DND-41 (cell line): ENCODE measurements at regions not wholly inside any gene's neighbourhood (a gene's known extent, or its start where the extent isn't known, plus 50 kb on each side); places are given as distances from the start of the nearest gene placed in this dataset.

Experiments
- ATAC-seq: fragments of 200-7000 bp; cut with Tn5 transposase; 3 replicates; pipeline ENCODE4 v1.9.1; 2021; ENCODE audit warnings: low read depth; ENCODE audit not compliant: insufficient read depth
- DNase-seq: peaks from one replicate; pipeline ENCODE4 v3.0.0-alpha.2; 2020
- H2AFZ ChIP-seq: 2 replicates; pipeline ENCODE4 v1.6.0; 2012; ENCODE audit warnings: low read depth, low read length
- H3K27ac ChIP-seq: 2 replicates; pipeline ENCODE4 v1.5.1; 2012; ENCODE audit warnings: low read length, inconsistent platforms
- H3K27me3 ChIP-seq: fragments of 200-600 bp; sonication (generic); 2 replicates; pipeline ENCODE4 v1.6.0; 2012; ENCODE audit warnings: low read length, mild to moderate bottlenecking, inconsistent platforms; ENCODE audit not compliant: insufficient read depth, poor library complexity
- H3K36me3 ChIP-seq: 2 replicates; pipeline ENCODE4 v1.5.1; 2012; ENCODE audit warnings: low read length, inconsistent platforms; ENCODE audit not compliant: insufficient read depth
- H3K4me1 ChIP-seq: 2 replicates; pipeline ENCODE4 v1.5.1; 2012; ENCODE audit warnings: mild to moderate bottlenecking, low read length; ENCODE audit not compliant: insufficient read depth
- H3K4me2 ChIP-seq: 2 replicates; pipeline ENCODE4 v1.6.0; 2012; ENCODE audit warnings: mild to moderate bottlenecking, moderate library complexity, low read length, inconsistent platforms; ENCODE audit not compliant: insufficient read depth
- H3K4me3 ChIP-seq, 2 experiments: fragments of 200-600 bp in 1 of 2; shearing (Covaris generic) in 1 of 2; 2 replicates each; pipeline ENCODE4 v1.5.1; 2012 to 2016; ENCODE audit warnings: inconsistent platforms in 2 of 2, low read length in 2 of 2, mild to moderate bottlenecking in 2 of 2, low read depth in 1 of 2, moderate library complexity in 1 of 2
- H3K79me2 ChIP-seq: 2 replicates; pipeline ENCODE4 v1.6.0; 2012; ENCODE audit warnings: low read length, inconsistent platforms; ENCODE audit not compliant: insufficient read depth
- H3K9ac ChIP-seq: 2 replicates; pipeline ENCODE4 v1.6.0; 2012; ENCODE audit warnings: low read depth, mild to moderate bottlenecking, inconsistent platforms, low read length, moderate library complexity
- H3K9me3 ChIP-seq: 2 replicates; pipeline ENCODE4 v1.5.1; 2012; ENCODE audit warnings: low read length, moderate library complexity, mild to moderate bottlenecking, inconsistent platforms; ENCODE audit not compliant: insufficient read depth, severe bottlenecking
- H4K20me1 ChIP-seq: 2 replicates; pipeline ENCODE4 v1.6.0; 2012; ENCODE audit warnings: low read length; ENCODE audit not compliant: insufficient read depth
- CTCF ChIP-seq: IDR thresholded peaks from 2 replicates; pipeline ENCODE4 v1.5.1; 2012; ENCODE audit warnings: borderline replicate concordance, low read length, moderate library complexity, mild to moderate bottlenecking; ENCODE audit not compliant: poor library complexity, severe bottlenecking; ENCODE audit errors: extremely low read depth
- EZH2 ChIP-seq: IDR thresholded peaks from 3 replicates; pipeline ENCODE4 v1.6.1; 2012; ENCODE audit warnings: borderline replicate concordance, low read depth, mild to moderate bottlenecking, moderate library complexity, low read length, inconsistent platforms; ENCODE audit not compliant: severe bottlenecking

GRCh38 chr4:62292911-62293310, 1092.8 kb downstream of the ADGRL3 start:
- H3K27ac ChIP-seq: no peak overlapping the region
- ATAC-seq (no peak), DNase-seq (no peak)
- H3K9ac ChIP-seq: no peak overlapping the region
- no peaks in the 10 kb centered on the region for H4K20me1 ChIP-seq
- H3K9me3 ChIP-seq: no peaks in the 10 kb centered on the region
- TF ChIP-seq EZH2: no peak
- H3K79me2 ChIP-seq: no peaks in the 10 kb centered on the region
- H3K4me1 ChIP-seq: no peaks in the 10 kb centered on the region
- no peak overlapping the region for H2AFZ ChIP-seq
- no peaks in the 10 kb centered on the region for H3K36me3 ChIP-seq
- no peak overlapping the region for H3K4me2 ChIP-seq
- no peak overlapping the region for H3K4me3 ChIP-seq
- H3K27me3 ChIP-seq: no peaks in the 10 kb centered on the region

- H3K4me3 ChIP-seq: no peak overlapping the region
- TF ChIP-seq CTCF: no peak
- no peak for TF ChIP-seq EZH2
- H4K20me1 ChIP-seq: no peaks in the 10 kb centered on the region
- H3K79me2 ChIP-seq: no peaks in the 10 kb centered on the region
- H3K9me3 ChIP-seq: no peaks in the 10 kb centered on the region
- no peaks in the 10 kb centered on the region for H3K27me3 ChIP-seq
- DNase-seq: no peak
- H3K27ac ChIP-seq: no peak overlapping the region
- no peaks in the 10 kb centered on the region for H3K36me3 ChIP-seq
- no peaks in the 10 kb centered on the region for H3K4me1 ChIP-seq
- no peak overlapping the region for H3K9ac ChIP-seq
- H2AFZ ChIP-seq: no peak overlapping the region
- no peak overlapping the region for H3K4me2 ChIP-seq
- no peak for ATAC-seq
These were observed 1088.8 kb downstream of the ADGRL3 start for GRCh38 chr4:62288808-62289541.

GRCh38 chr4:62285026-62285425, 1084.9 kb downstream of the ADGRL3 start:
- H3K27me3 ChIP-seq: no peaks in the 10 kb centered on the region
- no peak for TF ChIP-seq CTCF
- TF ChIP-seq EZH2: no peak
- H3K9me3 ChIP-seq: no peaks in the 10 kb centered on the region
- no peak overlapping the region for H3K9ac ChIP-seq
- H4K20me1 ChIP-seq: no peaks in the 10 kb centered on the region
- H2AFZ ChIP-seq: no peak overlapping the region
- no peak overlapping the region for H3K4me3 ChIP-seq
- ATAC-seq (no peak), DNase-seq (no peak)
- no peak overlapping the region for H3K27ac ChIP-seq
- H3K4me2 ChIP-seq: no peak overlapping the region
- no peaks in the 10 kb centered on the region for H3K79me2 ChIP-seq
- H3K4me1 ChIP-seq: no peaks in the 10 kb centered on the region
- H3K36me3 ChIP-seq: no peaks in the 10 kb centered on the region

- Histone ChIP-seq H2AFZ (no peak overlapping the region), H3K9me3 (no peaks in the 10 kb centered on the region), H3K27me3 (no peaks in the 10 kb centered on the region), H3K36me3 (no peaks in the 10 kb centered on the region), H3K4me2 (no peak overlapping the region), H3K27ac (no peak overlapping the region), H3K4me1 (no peaks in the 10 kb centered on the region), H3K79me2 (no peaks in the 10 kb centered on the region), H3K4me3 (no peak overlapping the region), H4K20me1 (no peaks in the 10 kb centered on the region), H3K9ac (no peak overlapping the region)
- TF ChIP-seq EZH2: no peak
- TF ChIP-seq CTCF: no peak
- ATAC-seq (no peak), DNase-seq (no peak)
These were observed 1079.6 kb downstream of the ADGRL3 start for GRCh38 chr4:62279689-62280088.
